ENCODE measurements at regions not wholly inside any gene's neighbourhood (a gene's known extent, or its start where the extent isn't known, plus 50 kb on each side); places are given as distances from the start of the nearest gene placed in this dataset.

- no peak overlapping the region for H3K18ac ChIP-seq (ENCODE audit: insufficient read length, low read depth, low read length)
- no peak overlapping the region for H3K4ac ChIP-seq (ENCODE audit: low read depth, low read length)
- no peak overlapping the region for H4K91ac ChIP-seq (ENCODE audit: insufficient read length, low read depth, low read length)
- H4K20me1 ChIP-seq (ENCODE audit: control insufficient read depth, insufficient read depth, insufficient read length) = no peaks in the 10 kb centered on the region
- H2BK20ac ChIP-seq (ENCODE audit: low read depth, low read length, poor library complexity, severe bottlenecking) = no peak overlapping the region
- TF ChIP-seq CTCF (conservative IDR thresholded peaks at IDR 0.05) = no peak
- H3K79me2 ChIP-seq (ENCODE audit: insufficient read depth, low read length) = no peaks in the 10 kb centered on the region
- Mint-ChIP-seq H3K27ac (no peak overlapping the region), H3K27me3 (ENCODE audit: low read depth) (no peaks in the 10 kb centered on the region), H3K9me3 (peaks cover 69 to 76% of the 10 kb centered on the region in 2 experiments), H3K4me3 (no peak overlapping the region), H3K4me1 (peaks cover 0 to 4% of the 10 kb centered on the region in 2 experiments; a peak in 1 of 4 replicates), H3K36me3 (ENCODE audit: insufficient read depth in 1 of 3, low read depth in 3 of 3) (peaks cover 0 to 10% (median 0%) of the 10 kb centered on the region in 3 experiments; a peak in 4 of 7 replicates)
- no peak overlapping the region for H2BK12ac ChIP-seq (ENCODE audit: insufficient read length, low read depth, low read length)
- peaks cover 60% of the 10 kb centered on the region for H3K9me3 ChIP-seq (ENCODE audit: control insufficient read depth, low read depth, low read length)
- no peak overlapping the region for H3K56ac ChIP-seq (ENCODE audit: insufficient read length, low read depth, low read length)
- no peak overlapping the region for H4K5ac ChIP-seq (ENCODE audit: insufficient read length, low read depth, low read length)
- WGBS (ENCODE audit: extremely low coverage, insufficient read length, low lambda C conversion rate) = no CpG with 5 or more reads among the region's 2 CpGs
- no peak for DNase-seq
- no peak overlapping the region for H3K14ac ChIP-seq (ENCODE audit: insufficient read depth, low read length)
- no peak overlapping the region for H3K4me2 ChIP-seq (ENCODE audit: insufficient read depth, insufficient read length, low read length)
- no peak overlapping the region for H2BK120ac ChIP-seq (ENCODE audit: low read depth, low read length, poor library complexity, severe bottlenecking)
- no peak overlapping the region for H3T11ph ChIP-seq (ENCODE audit: low read length)
- H2BK15ac ChIP-seq (ENCODE audit: low read depth, low read length) = no peak overlapping the region
- H3K27me3 ChIP-seq (ENCODE audit: insufficient read depth, low read length) = no peaks in the 10 kb centered on the region
- no peak overlapping the region for H3K23ac ChIP-seq (ENCODE audit: insufficient read length, low read depth, low read length)
- H3K27ac ChIP-seq (ENCODE audit: insufficient read length, low read depth, low read length) = no peak overlapping the region
- H2BK5ac ChIP-seq (ENCODE audit: insufficient read length, low read length) = no peak overlapping the region
- no peak overlapping the region for H2AFZ ChIP-seq (ENCODE audit: low read length)
- H3K4me1 ChIP-seq (ENCODE audit: insufficient read depth, low read length) = no peaks in the 10 kb centered on the region
- H3K23me2 ChIP-seq (ENCODE audit: insufficient read length, low read depth, low read length, poor library complexity, severe bottlenecking) = no peaks in the 10 kb centered on the region
- no peak overlapping the region for H4K8ac ChIP-seq (replicated peaks; ENCODE audit: insufficient read length, low read depth, low read length)
- no peak overlapping the region for H2AK5ac ChIP-seq (ENCODE audit: insufficient read length, low read length)
- H3K9ac ChIP-seq (ENCODE audit: extremely low read depth, insufficient read length, low read length) = no peak overlapping the region
- H3K79me1 ChIP-seq (ENCODE audit: insufficient read depth, low read depth, low read length, poor library complexity, severe bottlenecking) = no peaks in the 10 kb centered on the region
Observed at GRCh38 chrX:64097891-64098290, 107.6 kb downstream of the AMER1 start.

Measured in H9 (cell line).